Stimulated activated CD4-positive, alpha-beta T cell treated with anti-CD3 and anti-CD28 coated beads, Interleukin-2, amount 100 ng/mL, for 4 hours (primary cell): ENCODE measurements at regions not wholly inside any gene's neighbourhood (a gene's known extent, or its start where the extent isn't known, plus 50 kb on each side); places are given as distances from the start of the nearest gene placed in this dataset.

Experiments
- DNase-seq: peaks from one replicate; pipeline ENCODE4 v3.0.0-alpha.2; 2020; ENCODE audit warnings: low read depth

GRCh38 chr15:36469311-36469966 is 110.0 kb upstream of the CDIN1 start:
- no peak for DNase-seq

GRCh38 chr15:36472672-36473071 is 106.8 kb upstream of the CDIN1 start:
- DNase-seq, result no peak

DNA sequence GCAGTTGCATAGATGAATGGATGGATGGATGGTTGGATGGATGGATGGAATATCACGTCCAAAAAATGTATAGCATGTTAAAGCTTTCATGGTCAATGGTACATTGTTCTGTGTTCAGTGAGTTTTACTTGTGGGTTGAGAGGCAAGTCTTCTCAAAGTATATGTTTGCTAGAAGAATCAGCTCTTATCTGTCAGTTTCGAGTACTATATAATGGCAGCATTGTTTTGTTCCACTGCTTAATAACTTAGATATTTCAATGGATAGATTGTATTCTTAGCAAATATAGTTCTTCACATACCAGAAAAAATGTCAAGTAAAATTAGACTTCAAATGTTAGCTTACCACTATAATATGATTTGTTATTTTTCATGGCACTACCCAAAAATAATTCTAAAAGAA is 100.9 kb upstream of the CDIN1 start:
- no peak for DNase-seq

GRCh38 chr15:36479200-36479896 is 100.1 kb upstream of the CDIN1 start:
- no peak for DNase-seq

- no peak for DNase-seq
These were observed 98.3 kb upstream of the CDIN1 start for GRCh38 chr15:36481156-36481555.

DNA sequence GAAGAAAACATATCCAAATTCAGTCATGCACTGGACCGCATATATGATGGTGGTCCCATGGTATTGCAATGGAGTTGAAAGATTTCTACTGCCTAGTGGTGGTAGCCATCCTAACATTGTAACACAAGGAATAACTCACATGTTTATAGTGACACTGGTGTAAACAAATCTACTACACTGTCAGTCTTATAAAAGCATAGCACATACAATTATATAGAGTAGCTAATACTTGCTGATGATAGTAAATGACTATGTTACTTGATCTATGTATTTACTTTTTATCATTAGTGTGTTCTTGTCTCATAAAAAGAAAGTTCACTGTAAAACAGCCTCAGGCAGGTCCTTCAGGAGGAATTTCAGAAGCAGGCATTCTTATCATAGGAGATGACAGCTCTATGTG is 96.0 kb upstream of the CDIN1 start:
- no peak for DNase-seq

DNA sequence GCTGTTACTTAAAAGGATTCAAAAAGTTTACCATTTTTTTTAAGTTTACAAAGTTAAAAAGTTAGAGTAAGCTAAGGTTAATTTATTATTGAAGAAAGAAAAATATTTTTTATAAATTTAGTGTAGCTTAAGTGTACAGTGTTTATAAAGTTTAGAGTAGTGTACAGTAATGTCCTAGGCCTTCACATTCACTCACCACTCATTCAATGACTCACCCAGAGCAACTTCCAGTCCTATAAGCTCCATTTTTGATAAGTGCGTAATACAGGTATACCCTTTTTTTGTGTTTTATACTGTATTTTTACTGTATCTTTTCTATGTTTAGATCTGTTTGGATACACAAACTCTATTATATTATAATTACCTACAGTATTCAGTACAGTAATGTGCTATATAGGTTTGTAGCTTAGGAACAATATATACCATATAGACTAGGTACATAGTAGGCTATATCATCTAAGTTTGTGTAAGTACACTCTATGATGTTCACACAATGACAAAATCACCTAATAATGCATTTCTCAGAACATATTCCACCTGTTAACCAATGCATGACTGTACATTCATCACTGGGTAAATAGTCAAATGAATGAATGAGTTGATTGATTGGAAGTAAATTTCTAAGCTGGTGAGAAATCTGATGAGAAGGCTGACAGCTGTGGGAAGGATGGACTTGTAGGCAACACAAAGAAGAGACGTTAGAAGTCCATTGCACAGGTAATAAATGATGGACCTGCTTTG is 95.2 kb upstream of the CDIN1 start:
- no peak for DNase-seq

- DNase-seq, result no peak
These were observed 87.5 kb upstream of the CDIN1 start for GRCh38 chr15:36491912-36492311.

DNA sequence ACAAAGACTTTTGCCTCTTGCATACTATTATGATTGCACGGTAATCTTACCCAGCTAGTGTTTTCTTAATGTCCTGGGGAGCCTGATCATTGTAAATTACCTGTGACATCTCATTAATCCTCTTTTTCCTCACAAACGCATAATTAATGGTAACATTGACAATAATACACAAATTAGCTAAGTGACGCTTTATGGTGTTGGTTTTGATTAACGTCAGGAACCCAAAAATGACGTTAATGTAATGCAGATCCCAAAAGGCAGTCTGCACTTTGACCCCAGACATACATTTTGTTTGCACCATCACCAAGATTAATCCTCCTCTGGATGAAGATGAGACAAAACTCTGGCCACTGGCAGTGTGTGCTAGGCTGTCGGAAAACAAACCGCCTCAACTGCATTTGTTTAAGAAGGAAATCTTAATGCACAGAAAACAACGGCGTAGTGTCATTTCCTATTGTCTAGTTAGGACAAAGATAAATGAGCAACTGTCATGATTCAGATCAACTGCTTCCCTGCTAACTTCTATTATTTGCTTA is 83.9 kb upstream of the CDIN1 start:
- DNase-seq, result no peak

DNA sequence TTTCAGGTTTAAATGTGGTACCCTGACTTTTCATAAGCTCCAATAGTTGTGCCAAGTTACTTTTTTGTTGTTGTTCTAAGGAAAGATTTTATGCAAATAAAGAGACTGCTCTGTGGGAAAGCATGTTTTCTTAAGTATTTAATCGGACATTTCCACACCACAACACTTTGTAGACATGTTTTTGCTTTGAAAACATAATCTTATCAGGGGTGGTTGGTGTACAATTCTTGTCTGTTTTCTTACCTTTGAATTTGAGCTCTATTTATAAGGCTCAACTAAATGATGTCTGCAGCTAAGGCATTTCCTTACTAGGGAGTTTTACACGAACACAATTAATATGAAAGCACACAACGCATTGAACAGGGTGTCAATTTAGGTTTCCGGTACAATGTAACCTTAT is 81.5 kb upstream of the CDIN1 start:
- DNase-seq, result no peak

DNA sequence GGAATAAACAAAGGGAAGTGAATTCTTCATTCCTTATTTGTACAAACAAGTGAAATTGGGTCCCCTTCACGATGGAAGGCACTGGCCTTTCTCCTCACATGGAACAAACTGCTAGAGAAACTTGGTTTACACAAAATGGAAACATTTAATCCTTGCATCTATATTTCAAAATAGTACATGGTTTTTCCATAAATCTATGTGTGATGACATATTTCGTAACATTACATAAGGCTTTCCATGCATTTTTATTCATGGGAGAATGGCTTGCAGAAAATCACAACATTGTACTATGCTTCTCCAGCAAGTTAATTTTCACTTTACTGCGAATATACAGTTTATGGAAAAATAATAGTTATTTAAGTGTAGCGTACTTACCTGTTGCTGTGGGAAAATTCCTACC is 81.0 kb upstream of the CDIN1 start:
- DNase-seq, result no peak

GRCh38 chr15:36498916-36499315 is 80.5 kb upstream of the CDIN1 start:
- DNase-seq, result no peak

DNA sequence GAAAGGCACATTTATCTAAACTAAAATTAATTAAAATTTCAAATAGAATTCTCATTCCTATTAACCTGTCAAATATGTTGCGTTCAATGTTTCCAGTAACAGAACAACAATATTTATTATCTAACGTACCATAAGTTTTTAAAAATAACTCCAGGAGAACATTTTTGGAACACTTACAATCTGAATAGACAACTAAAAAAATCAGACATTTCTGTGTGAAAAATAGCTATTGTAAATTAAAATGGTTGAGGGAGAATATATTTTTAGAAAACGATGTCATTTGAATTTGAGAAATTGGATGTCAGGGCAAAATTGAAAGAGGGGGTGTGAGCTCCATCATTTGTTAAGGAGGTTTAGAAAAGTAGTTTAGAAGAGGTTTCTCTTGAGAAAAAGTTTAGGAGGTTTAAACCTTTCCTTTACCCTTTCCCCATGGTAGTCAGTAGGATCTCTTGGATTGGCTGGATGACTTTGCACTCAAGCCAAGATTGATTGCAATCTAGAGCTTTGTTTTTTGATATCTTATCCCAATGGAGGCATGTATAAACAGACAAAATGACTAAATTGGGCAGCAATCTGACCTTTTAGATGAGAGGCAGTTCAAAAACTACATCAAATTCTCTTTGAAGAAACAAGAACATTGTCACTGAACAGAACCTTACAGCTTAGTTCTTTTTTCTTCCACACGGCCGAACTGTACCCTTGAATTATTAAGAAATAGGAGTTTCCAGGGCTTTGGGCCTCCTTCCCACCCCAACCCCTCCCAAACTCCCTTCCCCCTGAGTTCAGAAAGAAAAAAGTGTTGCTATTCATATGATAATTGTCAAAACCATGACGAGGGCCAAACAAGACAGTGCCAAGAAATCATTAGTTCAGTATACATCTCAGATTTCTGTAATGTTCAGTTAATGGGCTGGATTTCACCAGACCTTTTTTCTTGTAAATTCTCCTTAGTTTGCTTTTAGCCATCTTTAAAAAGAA is 79.7 kb upstream of the CDIN1 start:
- DNase-seq, result no peak

- DNase-seq, result no peak
These were observed 78.3 kb upstream of the CDIN1 start for GRCh38 chr15:36501063-36501678.

- no peak for DNase-seq
These were observed 76.9 kb upstream of the CDIN1 start for GRCh38 chr15:36502509-36502908.

DNA sequence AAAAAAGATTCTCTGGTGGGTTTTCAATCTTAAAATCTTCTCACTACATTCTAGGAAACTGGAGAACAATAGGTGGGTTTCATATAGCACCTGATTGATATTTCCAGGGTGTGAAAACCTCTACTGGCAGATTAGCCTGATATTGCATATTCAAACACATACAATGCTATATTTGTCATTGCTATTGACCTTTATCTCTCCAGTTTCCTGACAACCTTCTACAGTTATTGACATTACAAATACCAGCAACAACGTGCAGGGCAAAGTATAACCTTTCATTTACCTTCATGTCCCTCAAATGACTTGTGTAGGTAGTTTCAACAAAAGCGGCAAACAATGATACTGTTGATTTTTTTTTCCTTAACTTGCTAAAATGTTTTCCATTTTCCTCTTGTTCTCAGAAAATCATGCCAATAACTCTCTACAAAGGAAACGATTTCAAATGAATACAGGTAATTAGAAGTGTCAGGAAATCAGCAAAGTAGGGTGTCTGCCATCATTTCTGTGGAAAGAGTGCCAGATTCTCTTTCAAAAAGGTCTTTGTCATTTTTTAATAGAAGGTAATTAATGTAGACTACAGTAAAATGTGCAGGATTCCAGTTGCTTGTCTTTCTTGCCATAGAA is 72.6 kb upstream of the CDIN1 start:
- no peak for DNase-seq

DNA sequence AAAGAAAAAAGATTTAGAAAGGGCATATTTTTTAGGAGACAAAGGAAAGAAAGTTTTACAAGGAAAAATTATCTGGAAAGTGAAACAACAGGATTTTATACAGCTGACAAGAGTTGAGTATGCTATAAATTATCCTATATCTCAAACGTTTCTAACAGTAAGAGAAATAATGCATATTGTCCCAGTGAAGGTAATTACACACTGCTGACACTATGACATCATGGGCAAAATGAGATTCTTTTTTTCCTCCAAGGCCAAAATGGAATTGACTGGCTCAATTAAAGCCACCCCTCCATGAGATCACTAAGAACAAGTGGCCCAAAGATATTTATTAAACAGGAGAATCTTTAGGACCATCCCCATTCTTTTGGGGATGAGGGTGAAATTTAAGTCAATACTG is 72.0 kb upstream of the CDIN1 start:
- DNase-seq, result no peak

GRCh38 chr15:36511594-36511993 is 67.8 kb upstream of the CDIN1 start:
- no peak for DNase-seq

GRCh38 chr15:36517758-36518157 is 61.7 kb upstream of the CDIN1 start:
- DNase-seq, result no peak

- DNase-seq, result no peak
These were observed 60.4 kb upstream of the CDIN1 start for GRCh38 chr15:36519067-36519466.

DNA sequence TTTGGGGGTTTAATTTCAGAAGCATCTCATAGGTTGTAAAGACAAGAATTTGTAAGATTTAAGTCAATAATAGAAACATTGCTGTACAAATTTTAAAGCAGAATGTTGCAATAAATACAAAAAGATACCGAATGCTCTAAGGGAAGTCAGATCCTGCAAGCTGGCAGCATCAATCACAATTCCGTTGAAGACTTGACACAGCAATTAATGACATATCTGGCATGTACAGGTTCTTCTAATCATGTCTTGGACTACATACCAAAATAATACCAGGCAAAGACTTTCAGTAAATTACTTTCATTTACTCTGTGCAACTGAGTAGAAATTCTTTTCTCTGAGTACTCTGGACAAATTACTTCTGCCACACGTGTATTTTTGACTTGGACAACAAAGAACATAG is 54.0 kb upstream of the CDIN1 start:
- DNase-seq, result no peak
